Ureter (tissue), 1 donor: ENCODE measurements at regions not wholly inside any gene's neighbourhood (a gene's known extent, or its start where the extent isn't known, plus 50 kb on each side); places are given as distances from the start of the nearest gene placed in this dataset.

ENCODE experiments used
- DNase-seq: peaks from one replicate; pipeline ENCODE4 v3.0.0-alpha.2; 2020; ENCODE audit warnings: low spot score
- donor health status: DM: yes; HTN: yes; CAD: no.

DNA sequence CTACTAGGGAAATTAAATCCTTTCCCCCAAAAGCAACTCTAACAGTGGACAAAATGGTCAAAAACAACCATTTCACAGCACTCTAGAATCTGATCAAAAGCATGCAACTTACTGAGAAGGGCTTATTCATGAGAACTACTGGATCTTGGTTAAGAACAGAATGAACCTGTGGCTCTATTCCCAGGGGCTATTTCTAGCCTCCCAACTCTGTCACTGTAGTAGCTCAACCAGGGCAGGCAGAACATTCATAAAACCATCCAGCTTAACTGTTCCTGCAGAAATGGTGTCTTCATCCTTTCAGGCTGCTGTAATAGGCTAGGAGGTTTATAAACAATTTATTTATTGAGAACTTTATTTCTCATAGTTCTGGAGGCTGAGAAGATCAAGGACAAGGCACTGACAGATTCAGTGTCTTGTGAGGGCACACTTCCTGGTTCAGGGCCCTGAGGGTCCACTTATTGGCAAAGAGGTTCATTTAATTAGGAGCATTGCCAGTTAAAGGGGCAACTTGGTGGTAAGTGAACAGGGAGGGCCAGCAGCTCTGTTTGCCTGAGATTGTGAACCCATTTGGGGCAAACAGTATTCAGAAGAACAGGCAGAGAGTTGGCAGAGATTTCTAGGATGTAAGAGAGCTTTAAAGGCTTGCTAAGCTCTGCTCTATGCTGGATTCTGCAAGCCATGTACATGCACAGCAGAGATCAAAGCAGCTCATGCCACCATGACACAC lies 238.5 kb upstream of the FBXL7 start:
- no peak for DNase-seq

DNA sequence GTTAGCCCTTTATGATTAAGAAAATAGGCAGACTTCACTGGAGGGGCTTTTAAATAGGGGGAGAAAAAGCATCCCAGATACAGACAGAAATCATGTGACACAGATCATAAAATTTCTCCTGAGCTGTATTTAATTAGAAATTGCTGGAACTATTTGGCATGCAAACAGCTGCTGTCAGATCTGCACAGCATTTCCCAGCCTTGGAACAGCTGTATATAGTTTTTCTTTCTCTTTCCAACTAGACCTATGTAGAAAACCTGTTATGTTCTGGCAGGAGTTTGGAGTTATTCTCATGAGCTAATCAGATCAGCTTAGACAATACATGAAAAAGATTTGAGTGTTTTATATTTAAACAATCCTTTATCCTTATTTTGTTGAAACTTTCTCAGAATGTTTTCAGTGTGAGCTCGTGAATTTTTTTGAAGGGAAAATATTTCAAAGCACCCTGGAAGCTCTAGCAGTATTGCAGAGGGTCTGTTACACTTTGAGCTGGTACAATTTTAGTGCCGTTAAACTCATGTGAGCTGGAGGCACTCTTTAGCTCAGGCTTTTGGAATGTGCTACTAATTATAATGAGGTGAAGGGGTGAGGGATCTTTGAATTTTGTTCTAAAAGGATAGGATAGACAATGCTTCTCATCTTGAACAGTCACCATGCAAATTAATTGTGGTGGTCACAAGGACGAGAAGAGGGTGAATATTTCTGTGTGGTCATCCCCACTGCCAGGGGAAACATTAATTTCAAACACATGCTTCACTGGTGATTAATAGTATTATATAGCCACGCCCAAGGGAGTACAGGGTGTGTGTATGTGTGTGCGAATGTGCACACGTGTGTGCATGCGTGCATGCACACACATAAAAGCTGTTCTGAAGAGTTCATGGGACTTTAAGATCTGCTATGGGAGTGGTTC lies 239.4 kb upstream of the FBXL7 start:
- no peak for DNase-seq

GRCh38 chr5:15256485-15256884 lies 243.5 kb upstream of the FBXL7 start:
- DNase-seq: no peak

GRCh38 chr5:15255576-15255975 lies 244.4 kb upstream of the FBXL7 start:
- no peak for DNase-seq

DNA sequence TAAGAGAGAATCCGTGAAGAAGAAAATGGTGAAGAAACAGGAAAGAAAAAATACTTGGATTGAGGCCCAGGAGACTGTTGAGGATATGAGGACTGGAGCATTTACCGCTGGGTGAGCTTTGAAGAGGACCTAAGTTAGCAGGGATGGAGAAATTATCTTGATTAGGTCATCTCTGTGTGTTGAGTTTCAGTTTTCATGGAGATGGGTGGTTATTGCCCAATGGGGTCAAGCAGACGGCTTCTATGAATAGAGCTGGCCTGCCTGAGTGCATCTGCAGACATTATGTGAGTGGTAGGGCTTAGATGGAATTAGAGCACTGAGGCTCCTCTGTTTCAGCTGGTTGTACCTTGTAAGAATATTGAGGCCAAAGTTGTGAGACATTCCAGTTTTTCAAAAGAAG lies 245.4 kb upstream of the FBXL7 start:
- no peak for DNase-seq

DNA sequence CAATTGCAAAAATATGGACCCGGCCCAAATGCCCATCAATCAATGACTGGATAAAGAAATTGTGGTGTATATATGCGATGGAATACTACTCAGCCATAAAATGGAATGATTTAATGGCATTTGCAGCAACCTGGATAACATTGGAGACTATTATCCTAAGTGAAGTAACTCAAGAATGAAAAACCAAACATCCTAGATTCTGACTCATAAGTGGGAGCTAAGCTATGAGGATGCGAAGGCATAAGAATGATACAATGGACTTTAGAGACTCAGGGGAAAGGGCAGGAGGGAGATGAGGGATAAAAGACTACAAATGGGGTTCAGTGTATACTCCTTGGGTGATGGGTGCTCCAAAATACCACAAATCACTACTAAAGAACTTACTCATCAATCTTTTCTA lies 247.6 kb upstream of the FBXL7 start:
- no peak for DNase-seq

DNA sequence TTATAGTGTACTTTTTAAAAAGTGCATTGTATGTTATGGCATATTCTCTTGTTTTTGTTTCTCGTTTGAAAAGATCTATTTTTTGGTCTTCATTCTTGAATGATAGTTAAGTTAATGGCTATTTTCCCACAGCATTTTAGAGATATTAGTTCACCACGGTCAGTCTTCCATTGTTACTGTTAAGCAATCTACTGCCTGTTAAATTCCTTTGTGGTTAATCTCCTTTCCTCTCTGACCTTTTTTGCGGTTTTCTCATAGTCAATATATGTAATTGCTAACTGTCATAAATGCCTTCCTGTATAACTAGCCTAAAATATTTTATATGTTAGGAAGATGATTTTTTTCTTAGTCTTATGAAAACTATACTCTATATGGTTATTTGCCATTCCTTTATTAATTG lies 250.8 kb upstream of the FBXL7 start:
- no peak for DNase-seq

DNA sequence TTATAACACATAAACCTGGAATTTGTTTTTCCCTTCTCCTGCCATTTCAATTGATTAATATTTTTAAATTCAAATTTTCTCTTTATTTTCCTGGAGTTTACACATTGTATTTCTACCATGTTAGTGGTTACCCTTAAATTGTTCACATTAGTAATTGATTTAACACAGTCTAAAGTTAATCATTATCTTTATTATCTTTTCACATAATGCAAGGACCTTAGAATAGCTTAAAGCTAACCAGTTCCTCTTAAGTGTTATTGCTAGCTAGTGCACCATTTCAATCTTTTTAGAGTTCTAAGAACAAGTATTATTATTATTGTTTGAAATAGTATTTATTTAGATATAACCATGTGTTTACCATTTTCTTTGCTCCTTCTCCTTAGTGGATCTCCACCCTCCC lies 251.2 kb upstream of the FBXL7 start:
- DNase-seq: no peak

DNA sequence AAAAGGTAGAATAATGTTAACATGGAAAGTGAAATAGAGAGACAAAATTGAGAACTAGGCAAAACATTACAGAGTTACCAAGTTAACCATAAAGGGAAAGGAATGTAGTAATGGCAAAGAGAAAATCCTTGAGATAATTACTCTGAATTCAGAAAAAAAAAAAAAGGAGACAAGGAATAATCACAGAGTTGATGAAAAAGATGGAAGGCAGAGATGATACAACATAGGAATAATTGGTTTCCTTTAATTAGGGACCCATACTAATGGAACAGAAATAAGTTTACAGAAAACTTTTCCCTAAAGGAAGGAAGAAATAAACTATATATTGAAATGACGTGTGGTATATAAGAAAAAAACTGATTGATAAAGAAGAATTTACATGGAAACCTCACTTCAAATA lies 254.1 kb upstream of the FBXL7 start:
- DNase-seq: no peak

DNA sequence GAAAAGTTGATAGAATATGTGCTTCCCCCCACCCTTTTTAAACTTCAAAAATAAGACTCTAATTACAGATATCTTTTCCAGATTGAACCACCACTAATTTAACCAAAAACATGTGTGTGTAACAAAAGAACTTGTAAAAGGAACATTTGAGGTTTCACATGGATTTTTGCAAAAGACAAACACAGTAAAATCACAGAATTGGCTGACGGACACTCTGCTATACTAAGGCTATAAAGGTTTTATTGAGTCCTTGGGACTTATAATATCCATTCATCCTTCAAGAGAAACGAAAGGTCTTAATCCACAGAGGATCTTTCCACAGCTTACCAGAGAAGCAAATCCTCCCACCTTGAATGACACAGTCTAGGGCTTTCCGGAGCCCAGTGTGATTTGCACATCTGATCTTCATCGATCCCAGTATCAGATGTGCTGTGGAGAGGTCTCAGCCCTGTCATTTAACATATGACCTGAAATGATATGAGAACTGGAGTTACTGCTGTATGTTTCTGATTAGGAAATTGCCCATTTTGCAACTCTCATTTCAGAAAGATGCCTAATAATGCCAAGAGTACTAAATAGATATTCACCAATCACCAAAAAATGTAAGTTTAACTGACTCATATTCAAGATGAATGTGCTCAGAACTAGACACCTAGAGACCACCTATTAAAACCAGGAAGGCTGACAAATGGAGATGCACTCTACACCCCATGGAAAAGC lies 256.5 kb upstream of the FBXL7 start:
- DNase-seq: no peak

- DNase-seq: no peak
Measured at GRCh38 chr5:15241216-15241821, 258.7 kb upstream of the FBXL7 start.

DNA sequence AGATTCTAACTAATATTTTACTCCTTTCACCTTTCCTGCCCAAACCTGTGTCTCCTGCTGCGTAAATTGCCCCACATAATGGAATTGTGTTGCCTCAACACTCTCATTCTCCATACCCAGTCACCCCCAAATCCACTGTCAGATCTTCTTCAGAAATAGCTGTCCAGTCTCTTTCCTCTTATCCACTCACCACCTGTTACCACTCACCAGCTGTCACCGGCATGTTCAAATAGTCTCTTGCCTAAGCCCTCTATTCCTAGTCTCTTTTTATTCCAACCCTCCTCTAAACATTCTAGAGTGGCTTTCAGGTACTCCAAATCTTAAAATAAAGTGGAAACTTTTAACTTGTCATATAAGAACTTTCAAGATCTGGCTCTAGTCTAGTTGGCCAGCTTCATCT lies 262.0 kb upstream of the FBXL7 start:
- no peak for DNase-seq

DNA sequence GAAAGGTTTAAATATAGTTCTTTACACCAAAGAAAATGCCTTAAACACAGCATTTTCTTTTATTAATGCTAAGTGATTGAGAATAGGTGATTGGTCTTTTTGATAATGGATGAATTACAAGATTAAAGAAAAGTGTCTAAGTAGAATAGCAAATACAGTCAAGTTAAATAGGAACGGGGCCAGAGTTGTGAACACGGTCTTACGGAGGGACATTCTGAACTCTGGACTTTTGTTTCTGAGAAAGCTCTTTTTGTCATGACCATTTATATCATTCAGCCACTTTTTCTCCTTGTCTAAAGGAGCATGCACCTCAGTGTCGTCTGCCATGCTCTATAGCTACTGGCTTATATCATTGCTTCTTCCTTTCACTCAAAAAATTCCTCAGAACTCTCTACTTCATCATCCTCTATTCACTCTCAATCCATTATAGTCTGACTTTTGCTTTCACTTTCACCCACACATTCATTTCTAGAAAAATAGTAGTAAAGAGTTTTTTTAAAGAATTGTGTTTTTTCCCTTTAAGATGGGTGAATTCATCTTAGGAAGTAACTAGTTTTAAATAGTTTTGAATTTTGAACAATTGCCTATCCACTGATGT lies 263.0 kb upstream of the FBXL7 start:
- no peak for DNase-seq

GRCh38 chr5:15234911-15235310 lies 265.1 kb upstream of the FBXL7 start:
- no peak for DNase-seq

DNA sequence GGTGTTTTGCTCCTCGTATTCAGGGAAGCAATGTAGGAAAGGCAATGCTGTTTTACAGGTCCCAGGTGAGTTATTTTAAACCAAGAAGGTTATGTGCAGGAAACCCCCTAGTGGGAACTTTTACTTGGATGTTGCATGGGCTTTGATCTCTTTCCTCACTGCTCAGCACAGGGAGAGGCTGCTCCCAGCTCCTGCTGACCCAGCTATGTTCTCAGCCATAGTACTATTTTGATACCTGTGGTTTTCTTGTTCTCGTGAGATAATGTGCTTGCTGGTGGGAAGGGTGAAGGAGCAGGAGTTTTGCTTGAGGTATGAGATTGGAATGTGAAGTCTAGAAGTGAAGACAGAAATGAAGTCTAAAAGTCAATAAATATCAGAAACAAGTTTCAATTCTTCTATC lies 265.6 kb upstream of the FBXL7 start:
- no peak for DNase-seq

GRCh38 chr5:15233566-15233965 lies 266.4 kb upstream of the FBXL7 start:
- no peak for DNase-seq

GRCh38 chr5:15222156-15222555 lies 277.8 kb upstream of the FBXL7 start:
- no peak for DNase-seq

DNA sequence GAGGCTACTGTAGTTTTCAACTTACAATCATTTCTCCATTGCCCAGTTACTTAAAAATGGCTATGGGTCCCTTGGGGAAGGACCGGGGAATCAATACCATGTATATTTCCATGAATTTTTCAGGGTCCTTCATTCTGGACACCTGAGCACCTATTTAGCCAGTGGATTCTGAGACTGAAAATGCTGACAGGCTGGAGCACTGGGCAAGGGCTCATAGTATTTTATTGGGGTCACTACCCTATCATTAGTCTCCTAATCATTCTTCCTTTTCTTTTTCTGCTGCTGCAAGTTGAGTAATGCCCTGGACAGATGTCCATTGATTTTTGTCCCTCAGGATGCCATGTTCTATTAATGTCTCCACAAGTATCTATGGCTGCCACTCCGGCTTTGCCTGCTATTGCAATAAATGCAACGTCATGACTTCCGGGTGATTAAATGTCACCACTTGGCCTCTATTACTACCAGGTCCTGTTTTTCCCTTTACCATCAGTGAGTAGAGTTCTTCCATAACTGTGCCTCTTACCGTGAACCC lies 279.3 kb upstream of the FBXL7 start:
- no peak for DNase-seq

GRCh38 chr5:15215056-15215455 lies 284.9 kb upstream of the FBXL7 start:
- no peak for DNase-seq

DNA sequence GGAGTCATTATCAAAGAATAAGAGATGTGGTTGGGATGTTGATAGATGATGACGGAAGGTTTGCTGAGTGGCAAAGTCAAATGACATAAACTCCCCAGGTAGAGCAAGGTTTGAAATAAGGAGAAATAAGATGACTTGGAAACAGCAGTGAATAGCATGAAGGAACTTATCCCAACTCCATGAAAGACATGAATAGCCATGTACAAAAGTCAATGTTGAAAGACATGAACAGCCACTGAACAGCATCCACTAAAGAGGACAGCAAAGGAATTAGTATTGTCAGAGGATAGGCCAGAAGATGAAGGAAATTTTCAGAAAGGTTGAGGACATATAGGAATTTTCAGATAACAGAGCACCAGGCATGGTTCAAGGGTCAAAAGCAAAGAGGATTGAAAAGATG lies 286.0 kb upstream of the FBXL7 start:
- DNase-seq: no peak

DNA sequence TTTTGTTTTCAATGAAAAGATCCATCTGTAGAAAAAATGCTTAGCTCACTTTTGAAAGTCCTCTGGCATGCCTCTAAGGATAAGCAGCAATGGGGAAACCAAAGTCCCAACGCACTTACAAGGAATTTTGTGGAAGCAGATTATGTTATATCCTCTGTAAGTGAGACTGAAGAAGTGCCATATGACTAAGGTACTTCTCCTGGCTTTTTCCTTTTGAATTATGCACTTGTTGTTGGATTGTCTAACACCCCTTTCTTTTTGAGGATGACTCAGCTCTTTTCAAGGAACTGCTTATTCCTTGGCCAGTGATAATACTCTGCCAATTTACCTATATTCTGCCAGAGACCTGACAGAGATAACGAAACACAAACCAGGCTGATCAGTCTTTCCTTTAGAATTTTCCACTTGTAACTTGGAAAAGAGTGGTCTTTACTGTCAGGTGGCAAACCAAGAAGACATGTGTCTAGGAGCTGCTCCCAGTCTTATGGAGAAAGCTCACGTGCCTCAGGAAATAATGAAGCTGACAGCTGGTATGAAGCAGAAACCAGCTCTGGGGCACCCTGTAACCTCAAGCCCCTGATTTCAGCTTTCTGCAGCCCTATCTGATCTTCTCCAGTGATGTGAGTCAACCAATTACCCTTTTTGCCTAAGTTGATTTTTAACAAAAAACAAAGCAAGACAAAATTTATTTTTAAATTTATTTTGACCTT lies 290.8 kb upstream of the FBXL7 start:
- no peak for DNase-seq
